OCI-LY3 (cell line): ENCODE measurements at regions not wholly inside any gene's neighbourhood (a gene's known extent, or its start where the extent isn't known, plus 50 kb on each side); places are given as distances from the start of the nearest gene placed in this dataset.

Source experiments
- H2AFZ ChIP-seq: fragments of 200-600, 300-600 bp; shearing (Covaris generic); 2 replicates; pipeline ENCODE4 v1.6.0; 2014; ENCODE audit warnings: antibody characterized with exemption, low read depth, low read length
- H3K27ac ChIP-seq: fragments of 200-600, 300-600 bp; sonication (generic); 2 replicates; pipeline ENCODE4 v1.5.1; 2014; ENCODE audit warnings: mild to moderate bottlenecking, low read length, moderate library complexity, mixed read lengths
- H3K27me3 ChIP-seq: fragments of 200-600, 300-600 bp; sonication (generic); 2 replicates; pipeline ENCODE4 v1.6.1; 2014; ENCODE audit warnings: low read depth, low read length, mixed read lengths
- H3K36me3 ChIP-seq: fragments of 200-600, 300-600 bp; sonication (generic); replicated peaks from 2 replicates; pipeline ENCODE3; 2014; ENCODE audit warnings: low read depth, low read length, mixed read lengths
- H3K4me1 ChIP-seq: fragments of 300-600, 200-600 bp; sonication (generic); 2 replicates; pipeline ENCODE4 v1.6.1; 2014; ENCODE audit warnings: low read length, mixed read lengths
- H3K4me2 ChIP-seq: fragments of 200-600, 300-600 bp; sonication (generic); 2 replicates; pipeline ENCODE4 v1.6.1; 2014; ENCODE audit warnings: low read length, mixed read lengths
- H3K4me3 ChIP-seq: fragments of 300-600, 200-600 bp; sonication (generic); 2 replicates; pipeline ENCODE4 v1.5.1; 2014; ENCODE audit warnings: antibody characterized with exemption, mild to moderate bottlenecking, low read length, moderate library complexity
- H3K79me2 ChIP-seq: fragments of 300-600, 200-600 bp; shearing (Covaris generic); 2 replicates; pipeline ENCODE4 v1.6.1; 2014; ENCODE audit warnings: mild to moderate bottlenecking, low read length, mixed read lengths
- H3K9ac ChIP-seq: fragments of 300-600, 200-600 bp; shearing (Covaris generic); 2 replicates; pipeline ENCODE4 v1.6.0; 2014; ENCODE audit warnings: mild to moderate bottlenecking, low read length, moderate library complexity
- H3K9me3 ChIP-seq: fragments of 200-600, 300-600 bp; shearing (Covaris generic); 2 replicates; pipeline ENCODE4 v1.6.1; 2014; ENCODE audit warnings: low read length, mixed read lengths; ENCODE audit not compliant: insufficient read depth
- H4K20me1 ChIP-seq: fragments of 200-600, 300-600 bp; sonication (generic); 2 replicates; pipeline ENCODE4 v1.6.1; 2016; ENCODE audit warnings: low read length, mixed read lengths; ENCODE audit not compliant: insufficient read depth
- CTCF ChIP-seq: fragments of 200-600, 300-600 bp; sonication (generic); IDR thresholded peaks from 2 replicates; pipeline ENCODE4 v1.5.1; 2014; ENCODE audit warnings: antibody characterized with exemption, low read length, low read depth
- EZH2phosphoT487 ChIP-seq: fragments of 200-600 bp; shearing (Covaris generic); IDR thresholded peaks from 2 replicates; pipeline ENCODE4 v1.6.1; 2018; ENCODE audit warnings: antibody characterized with exemption, mixed run types, low read depth

GRCh38 chr10:4162571-4163286 is 377.7 kb upstream of the KLF6 start:
- no peak overlapping the region for H2AFZ ChIP-seq
- no peaks in the 10 kb centered on the region for H3K36me3 ChIP-seq
- peaks cover 2% of the 10 kb centered on the region; the same call in 1 of the 2 replicates for H3K4me1 ChIP-seq
- TF ChIP-seq EZH2phosphoT487: no peak
- TF ChIP-seq CTCF: no peak
- H4K20me1 ChIP-seq: no peaks in the 10 kb centered on the region
- H3K4me3 ChIP-seq: no peak overlapping the region
- no peak overlapping the region for H3K4me2 ChIP-seq
- no peaks in the 10 kb centered on the region for H3K79me2 ChIP-seq
- H3K9ac ChIP-seq: no peak overlapping the region
- no peaks in the 10 kb centered on the region for H3K27me3 ChIP-seq
- no peaks in the 10 kb centered on the region for H3K9me3 ChIP-seq
- no peak overlapping the region for H3K27ac ChIP-seq

- Histone ChIP-seq H3K9ac (no peak overlapping the region), H3K36me3 (no peaks in the 10 kb centered on the region), H2AFZ (no peak overlapping the region), H3K4me1 (no peaks in the 10 kb centered on the region), H3K4me2 (no peak overlapping the region), H4K20me1 (no peaks in the 10 kb centered on the region), H3K27ac (no peak overlapping the region), H3K27me3 (no peaks in the 10 kb centered on the region), H3K9me3 (no peaks in the 10 kb centered on the region), H3K79me2 (no peaks in the 10 kb centered on the region), H3K4me3 (no peak overlapping the region)
- TF ChIP-seq CTCF (no peak), EZH2phosphoT487 (no peak)
These were observed 374.2 kb upstream of the KLF6 start for GRCh38 chr10:4159173-4159572.

- Histone ChIP-seq H3K27me3 (no peaks in the 10 kb centered on the region), H3K9ac (no peak overlapping the region), H3K79me2 (no peaks in the 10 kb centered on the region), H3K27ac (no peak overlapping the region), H3K4me3 (no peak overlapping the region), H3K4me1 (no peaks in the 10 kb centered on the region), H3K36me3 (no peaks in the 10 kb centered on the region), H3K9me3 (no peaks in the 10 kb centered on the region), H3K4me2 (no peak overlapping the region), H2AFZ (no peak overlapping the region), H4K20me1 (no peaks in the 10 kb centered on the region)
- TF ChIP-seq CTCF: no peak
- no peak for TF ChIP-seq EZH2phosphoT487
These were observed 369.2 kb upstream of the KLF6 start for GRCh38 chr10:4154191-4154715.

- Histone ChIP-seq H2AFZ (no peak overlapping the region), H3K4me3 (no peak overlapping the region), H3K36me3 (no peaks in the 10 kb centered on the region), H3K79me2 (no peaks in the 10 kb centered on the region), H3K9ac (no peak overlapping the region), H3K9me3 (no peaks in the 10 kb centered on the region), H4K20me1 (no peaks in the 10 kb centered on the region), H3K27ac (no peak overlapping the region), H3K4me2 (no peak overlapping the region), H3K4me1 (no peaks in the 10 kb centered on the region), H3K27me3 (no peaks in the 10 kb centered on the region)
- TF ChIP-seq CTCF: no peak
- no peak for TF ChIP-seq EZH2phosphoT487
These were observed 366.5 kb upstream of the KLF6 start for GRCh38 chr10:4151466-4151865.
